ENCODE measurements at regions not wholly inside any gene's neighbourhood (a gene's known extent, or its start where the extent isn't known, plus 50 kb on each side); places are given as distances from the start of the nearest gene placed in this dataset.
"Not testable (repeated sequence)": the region's sequence is repeated elsewhere in the genome, so short reads cannot be mapped to it uniquely, and the experiment has no call there.

GRCh38 chr18:35826477-35826876 lies 146.0 kb upstream of the RMP24 start:
- DNase-seq (ENCODE audit: low read depth), result no peak

GRCh38 chr18:35827275-35827902 lies 145.1 kb upstream of the RMP24 start:
- no peak for DNase-seq (ENCODE audit: low read depth)

DNA sequence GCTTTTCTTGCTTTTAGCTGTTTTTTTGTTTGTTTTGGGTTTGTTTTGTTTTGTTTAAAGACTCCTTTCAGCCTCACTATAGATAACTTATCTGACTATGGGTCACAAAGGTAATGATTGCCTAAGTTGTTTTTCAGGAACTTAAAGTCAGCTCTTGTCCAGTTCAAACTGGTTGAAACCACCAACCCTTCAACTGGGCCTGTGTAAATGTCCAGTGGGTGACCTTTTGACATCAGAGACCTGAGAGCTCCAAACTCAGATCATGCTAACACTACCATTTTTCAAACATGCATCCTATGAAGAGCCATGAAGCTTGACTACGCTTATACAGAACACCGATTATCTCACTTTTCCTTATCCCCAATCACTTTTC lies 144.6 kb upstream of the RMP24 start:
- DNase-seq (ENCODE audit: low read depth), result no peak

GRCh38 chr18:35828591-35828990 lies 143.9 kb upstream of the RMP24 start:
- no peak for DNase-seq (ENCODE audit: low read depth)

DNA sequence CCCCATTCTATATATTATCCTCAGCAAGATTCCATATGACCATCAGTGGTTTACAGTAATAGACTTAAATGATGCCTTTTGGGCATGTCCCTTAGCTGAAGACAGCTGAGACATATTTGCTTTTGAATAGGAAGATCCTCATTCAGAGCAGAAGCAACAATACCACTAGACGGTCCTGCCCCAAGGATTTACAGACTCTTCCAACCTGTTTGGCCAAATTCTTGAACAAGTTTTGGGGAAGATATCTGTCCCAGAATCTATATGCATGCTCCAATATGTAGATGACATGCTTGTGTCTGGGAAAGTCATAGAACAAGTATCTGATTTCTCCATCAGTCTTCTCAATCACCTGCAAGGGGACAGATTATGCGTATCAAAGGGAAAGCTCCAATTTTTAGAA lies 137.1 kb upstream of the RMP24 start:
- DNase-seq (ENCODE audit: low read depth), result no peak

DNA sequence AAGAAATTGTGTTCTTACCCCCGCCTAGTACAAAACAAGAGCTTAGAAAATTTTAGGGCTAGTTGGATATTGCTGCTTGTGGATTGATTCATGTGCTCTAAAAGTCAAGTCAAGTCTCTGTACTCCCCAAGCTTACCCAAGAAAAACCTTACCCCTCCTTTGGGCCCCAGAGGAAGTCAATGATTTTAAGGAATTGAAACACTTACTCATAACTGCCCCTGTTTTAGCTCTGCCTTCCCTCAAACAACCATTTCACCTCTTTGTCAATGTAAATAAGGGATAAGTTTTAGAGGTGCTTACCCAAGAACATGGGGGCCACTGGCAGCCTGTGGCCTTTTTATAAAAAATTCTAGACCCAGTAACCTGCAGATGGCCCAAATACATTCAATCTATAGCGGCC lies 136.6 kb upstream of the RMP24 start:
- no peak for DNase-seq (ENCODE audit: low read depth)

DNA sequence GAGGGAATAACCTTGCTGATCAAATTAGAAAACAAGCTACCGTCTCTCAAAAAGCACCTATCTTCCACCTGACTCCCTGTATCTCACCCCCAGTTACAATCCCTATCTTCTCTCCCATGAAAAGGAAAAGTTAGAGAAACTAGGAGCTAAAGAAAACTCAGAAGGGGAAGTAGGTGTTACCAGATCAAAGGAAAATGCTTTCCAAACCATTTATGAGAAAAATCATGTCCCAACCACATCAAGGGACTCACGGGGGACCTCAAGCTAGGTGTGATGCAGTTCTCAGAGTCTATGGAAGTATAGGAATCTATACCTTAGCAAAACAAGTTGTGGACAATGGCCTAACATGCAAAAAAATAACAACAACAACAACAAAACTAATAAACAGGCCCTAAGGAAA lies 135.5 kb upstream of the RMP24 start:
- DNase-seq (ENCODE audit: low read depth), result no peak

GRCh38 chr18:35837922-35838496 lies 134.5 kb upstream of the RMP24 start:
- DNase-seq (ENCODE audit: low read depth), result no peak

GRCh38 chr18:35841283-35841682 lies 131.2 kb upstream of the RMP24 start:
- DNase-seq (ENCODE audit: low read depth), result no peak

DNA sequence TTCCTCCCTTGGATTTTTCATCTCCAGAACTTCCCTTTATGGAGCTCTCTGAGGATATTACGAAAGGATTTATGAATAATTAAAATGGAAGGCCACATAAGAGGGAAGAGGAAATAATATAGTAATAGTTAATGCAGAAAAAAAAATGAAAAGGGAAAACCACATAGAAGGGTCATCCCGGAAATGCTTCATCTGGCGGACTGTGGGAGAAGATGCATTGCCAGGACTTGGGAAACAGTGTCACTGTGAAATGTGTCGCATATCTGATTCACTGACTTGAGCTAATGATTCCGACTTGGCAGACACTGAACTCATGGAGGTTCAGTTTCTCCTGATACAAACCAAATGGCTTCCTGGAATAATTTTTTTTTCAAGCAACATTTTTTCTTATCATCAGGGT lies 129.9 kb upstream of the RMP24 start:
- no peak for DNase-seq (ENCODE audit: low read depth)

DNA sequence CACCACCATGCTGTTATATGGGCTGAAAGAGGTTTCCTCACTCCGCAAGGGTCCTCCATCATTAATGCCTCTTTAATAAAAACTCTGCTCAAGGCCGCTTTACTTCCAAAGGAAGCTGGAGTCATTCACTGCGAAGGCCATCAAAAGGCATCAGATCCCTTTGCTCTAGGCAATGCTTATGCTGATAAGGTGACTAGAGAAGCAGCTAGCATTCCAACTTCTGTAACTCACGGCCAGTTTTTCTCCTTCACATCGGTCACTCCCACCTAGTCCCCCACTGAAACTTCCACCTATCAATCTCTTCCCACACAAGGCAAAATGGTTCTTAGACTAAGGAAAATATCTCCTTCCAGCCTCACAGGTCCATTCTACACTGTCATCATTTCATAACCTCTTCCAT lies 124.2 kb upstream of the RMP24 start:
- not testable (repeated sequence) for DNase-seq (ENCODE audit: low read depth)

DNA sequence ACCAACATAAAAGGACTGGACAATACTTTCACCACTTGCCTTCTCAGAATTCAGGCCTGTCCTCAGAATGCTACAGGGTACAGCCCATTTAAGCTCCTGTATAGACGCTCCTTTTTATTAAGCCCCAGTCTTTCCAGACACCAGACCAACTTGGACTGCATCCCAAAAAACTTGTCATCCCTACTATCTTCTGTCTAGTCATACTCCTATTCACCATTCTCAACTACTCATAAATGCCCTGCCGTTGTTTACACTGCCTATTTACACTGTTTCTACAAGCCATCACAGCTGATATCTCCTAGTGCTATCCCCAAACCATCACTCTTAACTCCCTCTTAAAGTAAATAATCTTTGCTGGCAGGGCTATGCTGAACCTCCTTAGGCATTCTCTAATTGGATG lies 123.2 kb upstream of the RMP24 start:
- not testable (repeated sequence) for DNase-seq (ENCODE audit: low read depth)

GRCh38 chr18:35851286-35851970 lies 121.1 kb upstream of the RMP24 start:
- no peak for DNase-seq (ENCODE audit: low read depth)

GRCh38 chr18:35852786-35853185 lies 119.7 kb upstream of the RMP24 start:
- DNase-seq (ENCODE audit: low read depth), result no peak

DNA sequence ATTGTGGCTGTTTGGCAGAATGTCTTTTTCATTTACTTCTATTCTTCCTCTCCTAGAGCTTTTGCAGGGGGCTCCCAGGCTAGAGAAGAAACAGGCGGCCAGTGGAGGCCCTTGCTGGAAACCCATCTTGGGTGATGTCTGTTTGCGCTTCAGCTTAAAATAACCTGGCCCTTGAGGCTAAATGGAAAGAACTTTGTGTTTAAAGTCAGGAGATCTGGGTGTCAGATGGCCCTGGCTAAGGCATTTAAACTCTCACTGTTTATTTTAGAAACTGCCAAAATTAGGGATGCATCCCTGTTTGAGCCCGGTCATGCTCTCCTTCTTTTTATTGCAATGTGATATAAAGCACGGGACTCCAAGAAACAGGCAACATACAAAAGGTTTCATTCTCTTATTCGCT lies 118.4 kb upstream of the RMP24 start:
- DNase-seq (ENCODE audit: low read depth), result no peak

DNA sequence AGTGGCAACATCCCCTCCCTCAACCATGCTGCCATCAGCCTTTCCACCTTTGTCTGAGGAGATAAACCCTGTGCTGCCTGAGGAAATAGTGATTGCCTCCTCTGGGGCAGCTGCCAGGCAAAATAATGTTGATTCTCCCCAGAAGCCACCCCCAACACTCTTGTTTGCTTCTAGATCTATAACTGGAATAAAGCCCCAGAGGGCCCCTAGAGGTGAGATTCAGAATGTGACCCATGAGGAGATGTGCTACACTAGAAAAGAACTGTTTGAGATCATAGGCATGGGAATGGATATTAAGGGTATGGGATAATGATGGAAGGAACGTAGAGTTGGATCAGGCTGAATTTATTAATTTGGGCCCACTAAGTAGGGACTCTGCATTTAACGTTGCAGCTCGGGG lies 116.3 kb upstream of the RMP24 start:
- DNase-seq (ENCODE audit: low read depth), result no peak

GRCh38 chr18:35856721-35857120 lies 115.8 kb upstream of the RMP24 start:
- not testable (repeated sequence) for DNase-seq (ENCODE audit: low read depth)

DNA sequence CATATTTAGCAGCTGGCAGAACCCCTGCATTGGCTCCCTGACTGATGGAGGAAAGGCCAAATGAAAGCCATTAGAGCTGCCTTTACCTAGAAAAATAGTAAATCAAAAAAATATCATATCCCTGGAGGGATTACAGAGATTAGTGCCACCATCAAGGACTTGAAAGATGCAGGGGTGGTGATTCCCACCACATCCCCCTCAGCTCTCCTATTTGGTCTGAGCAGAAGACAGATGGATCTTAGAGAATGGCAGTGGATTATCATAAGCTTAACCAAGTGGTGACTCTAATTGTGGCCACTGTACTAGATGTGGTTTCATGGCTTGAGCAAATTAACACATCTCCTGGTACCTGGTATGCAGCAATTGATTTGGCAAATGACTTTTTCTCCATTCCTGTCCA lies 114.9 kb upstream of the RMP24 start:
- not testable (repeated sequence) for DNase-seq (ENCODE audit: low read depth)

GRCh38 chr18:35861367-35862118 lies 110.9 kb upstream of the RMP24 start:
- no peak for DNase-seq (ENCODE audit: low read depth)

- no peak for DNase-seq (ENCODE audit: low read depth)
Observed at GRCh38 chr18:35862119-35862640, 110.3 kb upstream of the RMP24 start.

GRCh38 chr18:35864916-35865315 lies 107.6 kb upstream of the RMP24 start:
- DNase-seq (ENCODE audit: low read depth), result no peak

- no peak for DNase-seq (ENCODE audit: low read depth)
Observed at GRCh38 chr18:35868915-35869314, 103.6 kb upstream of the RMP24 start.

GRCh38 chr18:35871337-35871736 lies 101.1 kb upstream of the RMP24 start:
- DNase-seq (ENCODE audit: low read depth), result no peak

Measured in stromal cell of bone marrow (primary cell).